Sigmoid colon (tissue), 4 donors: ENCODE measurements at regions not wholly inside any gene's neighbourhood (a gene's known extent, or its start where the extent isn't known, plus 50 kb on each side); places are given as distances from the start of the nearest gene placed in this dataset.

Experiments used
- CTCF ChIP-seq, 4 experiments: fragments of 450-650 bp in 3 of 4; fragments of 200-600 bp in 1 of 4; IDR thresholded peaks; one replicate each; pipeline ENCODE4 v1.5.1; 2016 to 2019; ENCODE audit warnings: antibody characterized with exemption in 4 of 4, mild to moderate bottlenecking in 3 of 4, moderate library complexity in 2 of 4
- EP300 ChIP-seq, 4 donors: sonication (generic); formaldehyde crosslinking; IDR thresholded peaks; one replicate each; pipeline ENCODE4 v1.6.1; 2017; ENCODE audit warnings: antibody characterized with exemption in 4 of 4

- TF ChIP-seq CTCF (IDR thresholded peaks at IDR 0.05) (no peak), EP300 (IDR thresholded peaks at IDR 0.05) (no peak)
These were observed 101.5 kb upstream of the LSM8 start for GRCh38 chr7:118082506-118082905.
